ENCODE measurements at regions not wholly inside any gene's neighbourhood (a gene's known extent, or its start where the extent isn't known, plus 50 kb on each side); places are given as distances from the start of the nearest gene placed in this dataset.

DNA sequence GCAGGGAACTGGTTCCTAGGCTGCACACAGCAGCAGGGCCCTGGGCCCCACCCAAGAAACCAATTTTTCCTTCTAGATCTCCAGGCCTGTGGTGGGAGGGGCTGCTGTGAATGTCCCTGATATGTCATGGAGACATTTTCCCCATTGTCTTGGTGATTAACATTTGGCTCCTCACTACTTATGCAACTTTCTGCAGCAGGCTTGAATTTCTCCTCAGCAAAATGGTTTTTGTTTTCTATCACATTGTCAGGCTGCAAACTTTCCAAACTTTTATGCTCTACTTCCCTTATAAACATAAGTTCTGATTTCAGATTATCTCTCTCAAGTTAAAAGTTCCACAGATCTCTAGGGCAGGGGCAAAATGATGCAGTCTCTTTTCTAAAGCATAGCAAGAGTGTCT, 310.2 kb upstream of the PCDH20 start:
- no peak overlapping the region for H3K4me3 Mint-ChIP-seq (ENCODE audit: low read depth)
- no peak overlapping the region for H3K27ac Mint-ChIP-seq
- H3K4me1 Mint-ChIP-seq (ENCODE audit: low read depth): peaks cover 5% of the 10 kb centered on the region
- no peak for TF ChIP-seq CTCF (IDR thresholded peaks at IDR 0.05; ENCODE audit: unreplicated experiment)
- no peaks in the 10 kb centered on the region for H3K27me3 Mint-ChIP-seq
- H3K36me3 Mint-ChIP-seq (ENCODE audit: insufficient read depth): no peaks in the 10 kb centered on the region
- H3K9me3 Mint-ChIP-seq (ENCODE audit: low read depth): no peaks in the 10 kb centered on the region
- DNase-seq (ENCODE audit: low spot score, unreplicated experiment): no peak

- no peak overlapping the region for H3K4me3 Mint-ChIP-seq (ENCODE audit: low read depth)
- H3K27me3 Mint-ChIP-seq: no peaks in the 10 kb centered on the region
- TF ChIP-seq CTCF (IDR thresholded peaks at IDR 0.05; ENCODE audit: unreplicated experiment): no peak
- H3K4me1 Mint-ChIP-seq (ENCODE audit: low read depth): no peaks in the 10 kb centered on the region
- no peak overlapping the region for H3K27ac Mint-ChIP-seq
- no peaks in the 10 kb centered on the region for H3K9me3 Mint-ChIP-seq (ENCODE audit: low read depth)
- DNase-seq (ENCODE audit: low spot score, unreplicated experiment): no peak
- no peaks in the 10 kb centered on the region for H3K36me3 Mint-ChIP-seq (ENCODE audit: insufficient read depth)
Observed at GRCh38 chr13:61722119-61722518, 306.5 kb upstream of the PCDH20 start.

DNA sequence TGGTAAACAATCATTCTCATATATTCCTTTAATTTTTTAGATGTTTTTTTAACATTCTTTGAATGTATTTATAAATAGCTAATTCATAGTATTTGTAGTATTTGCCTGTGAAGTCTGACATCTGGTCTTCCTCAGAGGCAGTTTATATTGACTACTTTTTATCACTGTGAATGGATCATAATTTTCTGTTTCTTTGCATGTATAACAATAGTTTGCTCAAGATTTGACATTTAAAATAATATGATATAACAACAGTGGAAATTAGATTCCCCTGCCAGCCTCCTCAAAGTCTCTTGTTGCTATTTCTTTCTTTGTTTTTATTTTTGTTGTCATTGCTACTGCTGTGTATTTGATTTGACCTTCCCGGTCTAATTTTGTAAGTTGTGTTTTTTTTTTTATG, 297.0 kb upstream of the PCDH20 start:
- Mint-ChIP-seq H3K4me1 (ENCODE audit: low read depth) (peaks cover 4% of the 10 kb centered on the region), H3K9me3 (ENCODE audit: low read depth) (no peaks in the 10 kb centered on the region), H3K4me3 (ENCODE audit: low read depth) (no peak overlapping the region), H3K36me3 (ENCODE audit: insufficient read depth) (no peaks in the 10 kb centered on the region), H3K27me3 (no peaks in the 10 kb centered on the region), H3K27ac (no peak overlapping the region)
- TF ChIP-seq CTCF (IDR thresholded peaks at IDR 0.05; ENCODE audit: unreplicated experiment): no peak
- no peak for DNase-seq (ENCODE audit: low spot score, unreplicated experiment)

DNA sequence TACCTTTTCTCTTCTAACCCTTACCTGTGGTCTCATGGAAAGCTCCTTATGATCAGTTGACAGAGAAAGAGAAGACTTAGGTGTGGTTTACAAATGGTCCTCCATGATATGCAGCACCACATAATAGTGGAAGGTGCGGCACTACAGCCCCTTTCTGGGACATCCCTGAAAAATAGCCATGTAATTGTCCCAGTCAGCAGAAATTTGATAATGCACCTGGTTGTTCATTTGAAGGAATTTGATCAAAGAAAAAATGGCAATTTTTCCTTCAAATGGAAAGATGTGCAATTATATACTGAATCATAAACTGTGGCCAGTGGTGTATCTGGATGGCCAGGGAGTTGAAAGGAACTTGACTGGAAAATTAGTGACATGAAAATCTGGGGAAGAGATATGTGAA, 293.6 kb upstream of the PCDH20 start:
- H3K9me3 Mint-ChIP-seq (ENCODE audit: low read depth): peaks cover 7% of the 10 kb centered on the region

GRCh38 chr13:61706899-61707298, 291.2 kb upstream of the PCDH20 start:
- Mint-ChIP-seq H3K4me3 (ENCODE audit: low read depth) (no peak overlapping the region), H3K27ac (no peak overlapping the region), H3K4me1 (ENCODE audit: low read depth) (no peaks in the 10 kb centered on the region), H3K9me3 (ENCODE audit: low read depth) (peaks cover 15% of the 10 kb centered on the region), H3K27me3 (no peaks in the 10 kb centered on the region), H3K36me3 (ENCODE audit: insufficient read depth) (peaks cover 2% of the 10 kb centered on the region)
- TF ChIP-seq CTCF (IDR thresholded peaks at IDR 0.05; ENCODE audit: unreplicated experiment): no peak
- no peak for DNase-seq (ENCODE audit: low spot score, unreplicated experiment)

More for the DNA sequence above, 293.6 kb upstream of the PCDH20 start:
- H3K4me1 Mint-ChIP-seq (ENCODE audit: low read depth): peaks cover 4% of the 10 kb centered on the region
- TF ChIP-seq CTCF (IDR thresholded peaks at IDR 0.05; ENCODE audit: unreplicated experiment): no peak
- H3K27me3 Mint-ChIP-seq: no peaks in the 10 kb centered on the region
- peaks cover 2% of the 10 kb centered on the region for H3K36me3 Mint-ChIP-seq (ENCODE audit: insufficient read depth)
- no peak overlapping the region for H3K27ac Mint-ChIP-seq
- H3K4me3 Mint-ChIP-seq (ENCODE audit: low read depth): no peak overlapping the region
- no peak for DNase-seq (ENCODE audit: low spot score, unreplicated experiment)
